T-helper 1 cell treated with Interleukin-12 subunit alpha and Interleukin-12 subunit beta and Interleukin-4 antibody, amounts not matched to agents 30 μg/mL and 1 μg/mL, for 36 hours (primary cell): ENCODE measurements at regions not wholly inside any gene's neighbourhood (a gene's known extent, or its start where the extent isn't known, plus 50 kb on each side); places are given as distances from the start of the nearest gene placed in this dataset.

Experiments used
- H3K27ac Mint-ChIP-seq: one replicate; pipeline ENCODE4 v1.8.0; 2021; ENCODE audit warnings: mild to moderate bottlenecking, mixed read lengths
- H3K27me3 Mint-ChIP-seq: one replicate; pipeline ENCODE4 v1.8.0; 2021; ENCODE audit warnings: low read depth, mixed read lengths
- H3K36me3 Mint-ChIP-seq: one replicate; pipeline ENCODE4 v1.8.0; 2021; ENCODE audit warnings: low read depth, mixed read lengths
- H3K4me1 Mint-ChIP-seq: one replicate; pipeline ENCODE4 v1.8.0; 2021; ENCODE audit warnings: low read depth, mixed read lengths
- H3K4me3 Mint-ChIP-seq: one replicate; pipeline ENCODE4 v1.8.0; 2021; ENCODE audit warnings: mild to moderate bottlenecking, moderate library complexity, mixed read lengths
- H3K9me3 Mint-ChIP-seq: one replicate; pipeline ENCODE4 v1.8.0; 2021; ENCODE audit warnings: mixed read lengths

GRCh38 chr12:126667339-126667738, 1599.6 kb upstream of the TMEM132C start:
- Mint-ChIP-seq H3K4me1 (no peaks in the 10 kb centered on the region), H3K9me3 (peaks cover 5% of the 10 kb centered on the region), H3K27ac (no peak overlapping the region), H3K36me3 (no peaks in the 10 kb centered on the region), H3K4me3 (no peak overlapping the region), H3K27me3 (no peaks in the 10 kb centered on the region)

GRCh38 chr12:126668538-126668937, 1598.4 kb upstream of the TMEM132C start:
- H3K9me3 Mint-ChIP-seq: no peaks in the 10 kb centered on the region
- H3K36me3 Mint-ChIP-seq: no peaks in the 10 kb centered on the region
- H3K27ac Mint-ChIP-seq: no peak overlapping the region
- no peaks in the 10 kb centered on the region for H3K27me3 Mint-ChIP-seq
- no peaks in the 10 kb centered on the region for H3K4me1 Mint-ChIP-seq
- H3K4me3 Mint-ChIP-seq: no peak overlapping the region

GRCh38 chr12:126668961-126669360, 1598.0 kb upstream of the TMEM132C start:
- Mint-ChIP-seq H3K4me3 (no peak overlapping the region), H3K36me3 (no peaks in the 10 kb centered on the region), H3K27ac (no peak overlapping the region), H3K4me1 (no peaks in the 10 kb centered on the region), H3K27me3 (no peaks in the 10 kb centered on the region), H3K9me3 (no peaks in the 10 kb centered on the region)

- Mint-ChIP-seq H3K27ac (no peak overlapping the region), H3K27me3 (no peaks in the 10 kb centered on the region), H3K4me1 (no peaks in the 10 kb centered on the region), H3K9me3 (no peaks in the 10 kb centered on the region), H3K36me3 (no peaks in the 10 kb centered on the region), H3K4me3 (no peak overlapping the region)
Observed at GRCh38 chr12:126676434-126676833, 1590.5 kb upstream of the TMEM132C start.

- Mint-ChIP-seq H3K27ac (no peak overlapping the region), H3K4me1 (no peaks in the 10 kb centered on the region), H3K9me3 (peaks cover 17% of the 10 kb centered on the region), H3K27me3 (no peaks in the 10 kb centered on the region), H3K4me3 (no peak overlapping the region), H3K36me3 (no peaks in the 10 kb centered on the region)
Observed at GRCh38 chr12:126681676-126682075, 1585.3 kb upstream of the TMEM132C start.

- H3K4me1 Mint-ChIP-seq: no peaks in the 10 kb centered on the region
- H3K4me3 Mint-ChIP-seq: no peak overlapping the region
- no peaks in the 10 kb centered on the region for H3K27me3 Mint-ChIP-seq
- H3K27ac Mint-ChIP-seq: no peak overlapping the region
- H3K9me3 Mint-ChIP-seq: peaks cover 17% of the 10 kb centered on the region
- no peaks in the 10 kb centered on the region for H3K36me3 Mint-ChIP-seq
Observed at GRCh38 chr12:126684703-126685102, 1582.3 kb upstream of the TMEM132C start.

GRCh38 chr12:126685636-126686035, 1581.3 kb upstream of the TMEM132C start:
- no peak overlapping the region for H3K4me3 Mint-ChIP-seq
- no peak overlapping the region for H3K27ac Mint-ChIP-seq
- no peaks in the 10 kb centered on the region for H3K27me3 Mint-ChIP-seq
- peaks cover 17% of the 10 kb centered on the region for H3K9me3 Mint-ChIP-seq
- H3K4me1 Mint-ChIP-seq: no peaks in the 10 kb centered on the region
- H3K36me3 Mint-ChIP-seq: no peaks in the 10 kb centered on the region

- no peak overlapping the region for H3K4me3 Mint-ChIP-seq
- peaks cover 11% of the 10 kb centered on the region for H3K9me3 Mint-ChIP-seq
- H3K27ac Mint-ChIP-seq: no peak overlapping the region
- no peaks in the 10 kb centered on the region for H3K4me1 Mint-ChIP-seq
- H3K27me3 Mint-ChIP-seq: no peaks in the 10 kb centered on the region
- no peaks in the 10 kb centered on the region for H3K36me3 Mint-ChIP-seq
Observed at GRCh38 chr12:126688556-126688955, 1578.4 kb upstream of the TMEM132C start.

GRCh38 chr12:126700096-126700495, 1566.9 kb upstream of the TMEM132C start:
- H3K4me3 Mint-ChIP-seq: no peak overlapping the region
- H3K27me3 Mint-ChIP-seq: no peaks in the 10 kb centered on the region
- no peaks in the 10 kb centered on the region for H3K9me3 Mint-ChIP-seq
- no peak overlapping the region for H3K27ac Mint-ChIP-seq
- H3K4me1 Mint-ChIP-seq: no peaks in the 10 kb centered on the region
- no peaks in the 10 kb centered on the region for H3K36me3 Mint-ChIP-seq

- H3K27ac Mint-ChIP-seq: no peak overlapping the region
- no peaks in the 10 kb centered on the region for H3K9me3 Mint-ChIP-seq
- H3K36me3 Mint-ChIP-seq: no peaks in the 10 kb centered on the region
- peaks cover 2% of the 10 kb centered on the region for H3K4me1 Mint-ChIP-seq
- H3K4me3 Mint-ChIP-seq: no peak overlapping the region
- no peaks in the 10 kb centered on the region for H3K27me3 Mint-ChIP-seq
Observed at GRCh38 chr12:126704609-126705008, 1562.4 kb upstream of the TMEM132C start.

- H3K27ac Mint-ChIP-seq: no peak overlapping the region
- no peaks in the 10 kb centered on the region for H3K27me3 Mint-ChIP-seq
- H3K36me3 Mint-ChIP-seq: no peaks in the 10 kb centered on the region
- no peak overlapping the region for H3K4me3 Mint-ChIP-seq
- H3K4me1 Mint-ChIP-seq: peaks cover 2% of the 10 kb centered on the region
- H3K9me3 Mint-ChIP-seq: no peaks in the 10 kb centered on the region
Observed at GRCh38 chr12:126706300-126706699, 1560.7 kb upstream of the TMEM132C start.

GRCh38 chr12:126708492-126708896, 1558.5 kb upstream of the TMEM132C start:
- Mint-ChIP-seq H3K9me3 (peaks cover 4% of the 10 kb centered on the region), H3K27ac (no peak overlapping the region), H3K27me3 (no peaks in the 10 kb centered on the region), H3K4me1 (peaks cover 2% of the 10 kb centered on the region), H3K36me3 (no peaks in the 10 kb centered on the region), H3K4me3 (no peak overlapping the region)

- peaks cover 31% of the 10 kb centered on the region for H3K9me3 Mint-ChIP-seq
- no peaks in the 10 kb centered on the region for H3K4me1 Mint-ChIP-seq
- no peaks in the 10 kb centered on the region for H3K27me3 Mint-ChIP-seq
- H3K36me3 Mint-ChIP-seq: no peaks in the 10 kb centered on the region
- H3K27ac Mint-ChIP-seq: no peak overlapping the region
- H3K4me3 Mint-ChIP-seq: no peak overlapping the region
Observed at GRCh38 chr12:126718365-126718764, 1548.6 kb upstream of the TMEM132C start.

- H3K27ac Mint-ChIP-seq: no peak overlapping the region
- no peaks in the 10 kb centered on the region for H3K36me3 Mint-ChIP-seq
- H3K4me1 Mint-ChIP-seq: no peaks in the 10 kb centered on the region
- no peaks in the 10 kb centered on the region for H3K27me3 Mint-ChIP-seq
- peaks cover 26% of the 10 kb centered on the region for H3K9me3 Mint-ChIP-seq
- no peak overlapping the region for H3K4me3 Mint-ChIP-seq
Observed at GRCh38 chr12:126719912-126720705, 1546.9 kb upstream of the TMEM132C start.

GRCh38 chr12:126726481-126727217, 1540.3 kb upstream of the TMEM132C start:
- H3K27ac Mint-ChIP-seq: no peak overlapping the region
- peaks cover 27% of the 10 kb centered on the region for H3K27me3 Mint-ChIP-seq
- no peaks in the 10 kb centered on the region for H3K36me3 Mint-ChIP-seq
- no peaks in the 10 kb centered on the region for H3K4me1 Mint-ChIP-seq
- no peak overlapping the region for H3K4me3 Mint-ChIP-seq
- H3K9me3 Mint-ChIP-seq: peaks cover 3% of the 10 kb centered on the region
